ENCODE measurements at regions not wholly inside any gene's neighbourhood (a gene's known extent, or its start where the extent isn't known, plus 50 kb on each side); places are given as distances from the start of the nearest gene placed in this dataset.
A peak's percentile ranks its signal among the peaks of the same experiment; 100 is the strongest.
"Not testable (repeated sequence)": the region's sequence is repeated elsewhere in the genome, so short reads cannot be mapped to it uniquely, and the experiment has no call there.

DNA sequence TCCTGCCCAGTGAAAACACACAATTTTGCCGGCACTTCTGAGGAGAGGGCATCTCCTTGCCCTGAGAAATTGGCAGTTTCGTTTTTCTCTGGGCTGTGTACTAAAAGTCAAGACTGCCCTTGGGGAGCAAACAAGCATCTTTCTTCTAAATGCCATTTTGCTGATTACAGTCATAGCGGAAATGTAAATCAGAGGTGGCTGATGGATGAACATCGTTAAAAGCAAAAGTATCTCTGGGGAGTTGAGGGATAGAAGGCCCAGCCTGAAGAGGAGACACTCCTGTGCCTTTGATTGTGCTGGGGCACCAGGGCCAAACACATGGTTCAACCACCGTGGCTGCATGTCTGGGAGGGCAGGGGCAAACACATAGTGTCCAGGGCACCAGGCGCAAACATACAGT, 49.8 kb downstream of the ABCC12 start:
- DNase-seq = no peak

DNA sequence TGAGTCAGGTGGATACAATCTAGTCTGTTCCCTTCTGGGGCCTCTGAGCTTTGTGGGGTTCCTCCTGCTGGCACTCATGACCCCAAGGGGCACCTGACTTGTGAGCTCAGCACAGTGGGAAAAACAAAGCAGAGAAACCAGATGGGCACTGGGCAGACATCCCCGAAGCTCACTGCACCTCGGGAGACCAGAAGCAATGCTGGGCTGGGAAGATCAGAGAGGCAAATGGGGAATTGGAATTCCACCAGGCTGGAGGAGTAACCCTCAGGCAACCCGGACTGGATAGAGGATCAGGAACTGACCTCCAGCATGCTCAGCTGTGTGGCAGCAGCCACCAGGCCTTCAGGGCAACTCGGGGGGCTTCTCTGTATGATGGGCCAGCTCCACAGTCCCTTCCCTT, 50.3 kb downstream of the ABCC12 start:
- DNase-seq = no peak

DNA sequence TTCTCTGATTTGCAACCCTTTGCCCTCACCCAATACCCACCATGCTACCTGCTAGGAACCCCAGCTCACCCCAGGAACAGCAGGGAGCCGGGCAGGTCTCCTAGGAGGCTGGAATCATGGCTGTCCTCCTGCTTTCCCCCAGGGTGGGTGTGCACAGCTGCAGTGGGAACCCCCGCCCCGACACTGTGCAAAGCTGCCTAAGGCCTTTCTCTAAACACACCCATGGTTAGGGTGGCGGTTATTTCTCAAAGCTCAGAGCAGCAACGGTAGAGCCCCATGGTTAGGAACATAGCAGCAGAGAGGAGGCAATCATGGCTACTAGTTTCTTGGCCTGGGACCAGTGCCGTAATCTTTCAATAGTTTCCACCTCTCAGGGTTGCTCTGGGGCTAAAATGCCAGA, 52.2 kb downstream of the ABCC12 start:
- no peak for DNase-seq

DNA sequence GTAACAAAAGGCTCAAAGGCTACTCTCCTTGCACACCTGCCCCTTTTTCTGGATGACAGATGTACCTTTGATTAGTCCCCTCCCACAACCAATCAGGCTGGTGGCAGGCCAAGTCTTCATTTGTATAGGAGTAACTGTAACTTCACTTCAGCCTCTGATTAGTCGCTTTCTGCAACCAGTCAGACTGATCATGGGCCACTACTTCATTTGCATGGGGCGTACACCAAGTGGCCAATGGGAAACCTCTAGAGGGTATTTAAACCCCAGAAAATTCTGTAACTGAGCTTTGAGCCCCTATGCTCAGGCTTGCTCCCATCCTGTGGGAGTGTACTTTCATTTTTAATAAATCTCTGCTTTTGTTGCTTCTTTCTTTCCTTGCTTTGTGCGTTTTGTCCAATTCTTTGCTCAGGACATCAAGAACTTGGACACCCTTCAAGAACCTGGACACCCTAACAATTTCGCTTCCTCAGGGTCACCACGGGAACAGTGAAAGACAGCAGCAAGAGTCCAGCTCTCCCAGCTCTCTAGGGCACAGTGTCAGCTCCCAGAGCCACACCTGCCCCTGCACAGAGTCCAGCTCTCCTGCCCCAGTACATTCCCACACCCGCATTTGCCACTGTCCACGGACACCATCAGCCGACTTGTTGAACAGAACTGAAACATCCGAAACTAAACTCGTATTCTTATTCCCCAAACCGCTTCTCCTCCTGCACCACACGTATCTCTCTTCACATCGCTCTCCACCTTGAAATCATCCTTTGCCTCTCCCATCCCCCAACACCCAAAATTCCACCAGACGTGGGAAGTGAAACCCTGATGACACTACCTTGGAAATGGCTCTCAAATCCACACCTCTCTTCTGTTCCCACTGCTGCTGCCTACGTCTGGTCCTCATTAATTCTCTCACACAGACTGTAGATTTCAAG, 53.4 kb downstream of the ABCC12 start:
- no peak for DNase-seq

DNA sequence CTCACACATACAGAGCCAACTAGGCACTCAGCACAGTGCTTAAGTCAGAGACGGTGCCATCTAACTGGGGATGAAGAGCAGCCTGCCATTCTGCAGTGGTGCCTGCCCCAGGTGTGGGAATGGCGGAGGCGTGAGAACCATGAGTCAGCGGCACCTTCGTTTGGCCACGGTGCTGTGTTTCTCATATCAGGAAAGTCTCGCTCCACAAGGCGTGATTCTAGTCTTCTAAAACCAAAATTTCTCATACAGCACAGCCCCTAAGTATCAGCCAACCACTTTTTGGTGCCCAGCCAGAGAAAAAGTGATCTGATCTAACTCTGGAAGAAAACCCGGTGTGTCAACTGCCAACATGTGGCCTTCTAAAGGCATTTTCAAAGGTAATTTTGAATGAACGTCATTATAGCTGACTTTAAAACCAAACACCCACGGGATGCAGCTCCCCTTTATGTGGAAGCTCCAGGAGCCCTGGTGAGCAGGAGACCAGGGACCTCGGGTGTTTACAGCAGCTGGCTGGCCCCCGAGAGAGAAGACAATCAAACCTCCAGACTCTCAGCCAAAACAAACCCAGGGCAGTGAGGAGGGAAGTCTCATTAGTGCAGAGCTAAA, 54.6 kb downstream of the ABCC12 start:
- peak; percentile 70 for DNase-seq

DNA sequence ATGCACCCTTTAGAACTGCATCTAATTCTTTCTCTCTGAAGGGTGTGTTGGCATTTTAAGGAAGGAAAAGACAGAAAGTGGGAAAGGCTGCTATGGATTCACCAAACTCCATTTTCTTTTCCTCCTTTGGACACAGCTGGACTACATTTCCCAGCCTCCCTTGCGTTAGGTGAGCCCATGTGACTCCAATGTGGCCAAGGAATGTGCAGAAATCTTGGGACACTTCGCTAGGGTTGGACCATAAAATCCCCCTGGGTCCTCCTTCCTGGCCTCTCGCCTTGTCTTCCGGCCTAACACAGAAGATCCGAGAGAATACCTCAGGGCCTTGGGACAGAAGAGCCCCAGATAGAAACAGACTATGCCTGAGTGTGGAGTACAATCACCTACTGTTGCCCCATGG, 56.3 kb downstream of the ABCC12 start:
- no peak for DNase-seq

DNA sequence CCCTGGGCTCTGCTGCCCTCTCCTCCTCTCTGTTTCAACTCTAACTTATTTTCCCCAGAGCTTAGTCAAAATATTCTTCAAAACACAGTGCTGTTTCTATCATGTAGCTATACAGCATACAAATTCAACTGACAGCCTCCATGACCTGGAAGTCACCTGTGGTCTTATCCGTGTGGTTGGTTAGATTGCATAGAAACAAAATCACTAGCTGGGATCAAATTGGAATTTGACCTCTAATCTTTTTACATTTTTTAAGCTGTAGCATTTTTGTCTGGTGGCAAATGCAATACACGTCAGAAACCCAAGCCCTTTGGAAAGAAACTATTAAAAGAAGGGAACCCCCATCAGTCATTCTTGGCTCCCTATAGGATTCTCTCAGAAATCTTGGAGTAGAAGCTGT, 57.3 kb downstream of the ABCC12 start:
- DNase-seq = no peak

DNA sequence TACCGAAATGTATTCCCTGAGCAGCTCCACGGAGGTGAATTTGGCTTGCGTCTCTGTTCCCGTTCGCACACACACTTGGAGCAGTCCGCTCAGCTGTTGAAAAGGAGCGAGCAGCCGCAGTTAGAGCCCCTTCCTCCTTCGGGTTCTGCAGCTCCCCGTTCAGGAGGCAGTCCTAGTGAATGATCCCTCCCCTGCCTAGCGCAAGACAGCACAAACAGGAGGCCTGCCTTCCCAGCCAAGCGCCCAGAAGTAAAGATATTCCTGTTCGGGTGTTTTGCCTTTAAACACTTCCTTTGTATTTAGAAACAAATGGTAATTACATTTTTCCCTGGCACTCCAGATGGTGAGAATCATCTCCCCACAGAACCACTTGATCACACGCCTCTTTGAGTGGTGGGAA, 64.7 kb downstream of the ABCC12 start:
- DNase-seq = no peak

DNA sequence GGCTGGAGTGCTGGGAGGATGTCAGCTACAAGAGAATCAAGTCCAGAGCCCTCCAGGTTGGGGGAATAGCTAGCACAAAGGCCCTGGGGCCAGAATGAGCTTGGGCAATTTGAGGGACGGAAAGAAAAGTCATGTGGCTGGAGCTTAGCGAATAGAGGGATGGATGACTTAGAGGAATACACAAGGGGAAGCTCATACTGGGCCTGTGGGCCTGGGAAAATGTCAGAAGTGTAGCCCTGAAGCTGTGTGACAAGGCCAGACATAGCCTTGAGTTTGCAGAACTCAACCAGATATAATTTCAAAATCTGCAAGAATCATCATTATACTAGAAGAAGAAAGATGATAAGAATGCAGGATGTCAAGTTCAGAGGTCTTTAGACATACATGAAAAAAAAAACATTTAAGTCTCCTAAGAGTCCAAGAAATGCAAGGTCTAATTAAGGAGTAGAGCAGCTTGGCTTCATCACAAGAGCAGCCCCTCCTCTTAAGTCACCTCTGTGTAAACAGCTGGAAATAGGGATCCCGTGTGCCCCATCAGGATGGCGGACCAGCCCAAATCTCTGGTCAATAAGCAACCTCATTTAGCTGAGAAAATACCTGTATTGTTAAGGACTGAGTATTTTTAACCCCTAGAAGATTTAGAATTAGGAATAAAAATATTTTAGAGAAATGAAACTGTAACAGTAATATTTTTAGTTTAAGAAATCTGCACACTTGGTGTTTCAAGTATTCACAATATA, 66.6 kb downstream of the ABCC12 start:
- DNase-seq = no peak

DNA sequence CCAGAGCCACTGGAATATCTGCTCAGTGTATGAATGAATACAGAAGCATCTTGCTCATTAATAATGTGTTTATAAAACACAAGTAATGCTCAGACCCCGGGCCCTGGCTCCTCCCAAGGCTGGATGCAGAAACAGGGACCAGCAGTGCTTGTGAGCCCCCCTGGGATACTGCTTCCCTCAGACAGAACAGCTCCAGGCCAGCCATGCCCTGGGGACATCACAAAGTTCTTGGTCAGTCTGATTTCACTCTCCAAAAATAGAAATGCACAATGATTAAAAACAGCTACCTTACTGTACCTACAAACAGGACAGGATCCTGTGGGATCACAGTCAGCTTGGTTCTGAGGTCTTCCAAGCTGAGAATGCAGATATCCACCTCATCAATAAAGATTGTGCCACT, 68.2 kb downstream of the ABCC12 start:
- no peak for DNase-seq

DNA sequence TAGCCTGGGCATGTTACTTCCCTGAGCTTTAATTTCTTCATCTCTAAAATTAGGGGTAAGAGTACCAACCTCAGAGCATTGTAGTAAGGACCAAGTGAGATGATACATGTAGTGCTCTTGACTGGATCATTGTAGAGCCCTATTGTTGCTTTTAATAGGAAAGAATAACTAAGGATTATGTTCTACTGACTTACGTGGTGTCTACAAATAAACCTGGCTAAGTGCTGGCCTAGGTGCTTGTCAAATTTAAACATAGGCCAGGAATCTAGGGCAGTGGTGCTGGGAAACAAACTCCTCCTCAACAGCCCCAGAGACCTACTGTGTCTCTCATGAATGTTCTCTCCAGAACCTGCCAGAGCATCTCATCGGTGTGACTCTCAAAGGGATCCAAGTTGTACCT, 69.4 kb downstream of the ABCC12 start:
- DNase-seq = no peak

DNA sequence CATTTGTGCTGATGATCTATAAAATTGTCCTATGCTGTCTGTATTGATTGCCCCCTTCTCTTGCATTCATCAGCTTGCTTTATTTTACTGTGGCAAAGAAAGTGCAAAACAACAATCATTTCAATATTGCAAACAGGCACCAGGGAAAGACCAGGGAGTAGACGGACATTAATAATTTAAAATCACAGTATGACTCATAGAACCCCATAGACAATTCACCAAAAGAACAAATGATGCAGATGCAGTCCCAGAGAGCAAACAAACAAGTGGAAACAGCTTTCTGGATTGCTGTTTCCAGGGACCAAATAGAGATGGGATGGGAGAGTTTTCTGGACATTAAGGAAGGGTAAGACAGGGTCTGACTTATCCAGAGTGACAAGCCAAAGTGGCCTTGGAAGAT, 70.1 kb downstream of the ABCC12 start:
- no peak for DNase-seq

DNA sequence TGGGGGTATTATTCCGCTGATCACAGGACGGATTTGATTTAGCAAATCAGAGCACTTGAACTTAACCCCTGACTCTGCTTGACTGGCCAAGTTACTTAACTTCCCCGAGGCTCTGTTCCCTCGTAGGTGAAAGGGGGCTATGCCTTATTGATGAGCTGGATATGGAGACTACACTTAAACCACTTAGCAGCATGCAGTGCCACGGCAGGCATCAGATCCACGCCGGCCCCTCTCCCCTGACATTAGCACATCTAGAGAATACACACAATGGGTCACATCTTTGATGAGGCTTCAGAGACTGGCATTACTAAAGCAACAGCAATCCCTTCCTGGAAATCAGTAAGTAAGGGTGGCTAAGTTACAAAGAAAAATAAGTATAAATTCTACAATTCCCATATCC, 71.0 kb downstream of the ABCC12 start:
- no peak for DNase-seq

DNA sequence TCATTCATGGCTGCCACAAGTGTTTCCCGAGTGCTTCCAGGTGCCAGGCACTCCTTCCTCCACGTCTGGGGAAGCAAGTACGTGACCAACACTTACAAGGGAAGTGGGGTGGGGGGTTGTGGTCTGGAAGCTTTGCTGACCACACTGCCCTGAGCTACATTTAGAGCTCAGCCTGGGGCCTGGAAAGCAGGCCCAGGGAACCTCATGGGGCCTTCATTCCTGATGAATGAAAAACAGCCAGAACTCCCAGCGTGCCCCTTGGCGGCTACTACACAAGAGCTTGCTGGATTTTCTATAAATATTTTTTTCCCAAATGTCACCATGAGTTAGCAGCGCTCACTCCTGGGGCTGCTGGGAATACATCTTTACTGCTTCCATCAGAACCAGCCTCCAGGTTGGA, 73.3 kb downstream of the ABCC12 start:
- no peak for DNase-seq

DNA sequence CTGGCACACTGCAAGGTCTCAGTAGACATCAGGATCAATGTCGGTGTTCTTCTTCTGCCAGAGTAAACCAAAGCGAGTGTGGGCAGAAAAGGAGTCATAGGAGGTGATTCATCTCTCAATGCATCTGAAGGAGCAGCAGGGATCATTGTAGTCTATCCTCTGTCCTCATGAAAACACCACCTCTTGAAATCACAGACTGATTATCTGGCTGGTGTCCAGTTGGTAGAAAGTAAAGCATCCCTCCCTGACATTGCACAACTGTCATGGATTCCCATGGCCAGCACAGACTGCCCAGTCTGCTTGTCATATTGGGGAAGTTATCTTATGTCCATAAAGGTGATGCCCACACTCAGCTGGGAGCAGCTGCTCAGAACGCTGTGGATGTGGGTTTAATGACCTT, 74.1 kb downstream of the ABCC12 start:
- DNase-seq = no peak

DNA sequence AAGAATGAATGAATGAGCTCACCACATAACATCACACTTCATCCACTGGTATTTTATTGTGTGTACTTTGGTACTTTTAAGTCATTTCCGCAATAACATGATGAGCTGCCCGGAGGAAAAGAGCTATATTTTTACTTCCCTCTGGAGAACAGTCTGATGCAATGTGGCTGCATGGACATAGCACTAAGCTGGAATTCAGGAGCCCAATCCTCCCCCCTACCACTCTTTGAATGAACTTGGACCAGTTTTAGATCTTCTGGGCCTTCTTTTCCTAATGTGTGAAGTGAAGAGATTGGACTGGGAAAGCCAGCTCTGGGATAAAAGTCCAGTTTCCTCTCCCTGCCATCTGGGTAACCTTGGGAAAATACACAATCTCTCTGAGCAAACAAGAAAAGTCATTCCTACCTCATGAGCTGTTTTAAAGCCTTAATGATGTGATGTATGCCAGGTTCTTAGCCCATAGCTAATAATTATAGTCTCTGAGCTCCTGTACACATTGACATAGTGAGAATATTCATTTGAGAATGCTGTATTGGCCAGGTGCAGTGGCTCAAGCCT, 79.3 kb downstream of the ABCC12 start:
- DNase-seq = no peak

DNA sequence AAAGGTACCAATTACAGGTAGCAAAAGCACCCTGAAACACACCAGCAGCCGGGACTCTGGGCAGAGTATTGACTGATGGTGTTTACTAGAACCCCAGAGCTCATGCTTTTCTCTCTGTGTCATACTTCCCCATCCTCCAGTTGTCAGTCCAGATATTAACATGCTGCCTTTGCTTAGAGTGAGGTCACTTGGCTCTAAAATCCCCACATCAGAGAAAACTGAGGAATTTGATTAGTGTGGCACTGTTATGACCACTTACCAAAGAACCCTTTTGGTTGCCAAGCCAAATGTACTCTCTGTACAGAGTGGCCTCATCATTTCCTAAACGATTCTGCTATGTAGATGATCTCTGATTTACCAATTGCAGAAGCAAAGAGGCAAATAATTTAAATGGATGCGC, 80.4 kb downstream of the ABCC12 start:
- no peak for DNase-seq

DNA sequence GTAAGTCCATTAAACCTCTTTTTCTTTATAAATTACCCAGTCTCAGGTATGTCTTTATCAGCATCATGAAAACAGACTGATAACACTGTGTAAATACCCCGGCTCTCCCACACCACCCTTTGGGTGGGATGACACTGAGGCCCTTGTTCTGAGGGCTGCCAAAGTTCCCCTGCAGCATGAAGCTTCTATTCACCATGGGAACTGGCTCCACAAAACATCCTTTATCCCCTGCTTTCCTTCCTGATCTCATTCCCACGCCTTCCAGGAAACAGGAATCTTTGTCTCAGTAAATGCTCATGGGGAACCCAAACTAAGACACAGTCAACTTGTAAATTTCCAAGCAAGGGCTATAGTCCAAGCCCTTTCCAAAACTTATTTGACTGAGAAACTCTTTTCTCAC, 88.4 kb downstream of the ABCC12 start:
- DNase-seq = no peak

DNA sequence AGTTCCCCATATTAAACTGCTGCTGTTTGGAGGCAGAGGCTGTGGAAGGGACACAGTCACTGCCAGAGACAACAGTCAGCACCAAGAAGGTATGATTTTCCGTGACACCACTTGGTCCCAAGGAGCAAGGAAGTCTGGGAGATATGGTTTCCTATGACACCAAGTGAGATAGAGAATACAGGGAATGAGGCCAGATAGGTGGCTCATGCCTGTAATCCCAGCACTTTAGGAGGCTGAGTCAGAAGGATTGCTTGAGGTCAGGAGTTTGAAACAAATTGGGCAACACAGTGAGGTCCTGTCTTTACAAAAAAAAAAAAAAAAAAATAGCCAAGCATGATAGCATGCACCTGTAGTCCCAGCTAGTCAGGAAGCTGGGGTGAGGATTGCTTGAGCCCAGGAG, 90.8 kb downstream of the ABCC12 start:
- no peak for DNase-seq

DNA sequence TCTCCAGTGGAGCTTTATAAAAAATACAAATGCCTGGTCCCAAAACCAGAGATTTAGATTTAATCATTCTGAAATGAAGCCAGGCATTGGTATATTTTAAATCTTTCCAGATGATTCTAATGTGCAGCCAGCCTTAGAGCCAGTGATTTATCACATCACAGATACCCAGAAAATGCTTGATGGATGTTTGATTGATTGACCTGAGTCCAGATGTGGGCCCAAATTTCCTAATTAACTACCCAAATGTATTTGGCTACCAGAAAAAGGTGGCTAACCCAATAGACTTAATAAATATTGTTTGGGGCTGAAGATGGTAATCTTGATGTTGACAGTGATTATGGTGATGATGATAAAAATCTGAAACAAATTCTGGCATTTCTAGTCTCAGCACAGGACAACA, 93.1 kb downstream of the ABCC12 start:
- DNase-seq = no peak

DNA sequence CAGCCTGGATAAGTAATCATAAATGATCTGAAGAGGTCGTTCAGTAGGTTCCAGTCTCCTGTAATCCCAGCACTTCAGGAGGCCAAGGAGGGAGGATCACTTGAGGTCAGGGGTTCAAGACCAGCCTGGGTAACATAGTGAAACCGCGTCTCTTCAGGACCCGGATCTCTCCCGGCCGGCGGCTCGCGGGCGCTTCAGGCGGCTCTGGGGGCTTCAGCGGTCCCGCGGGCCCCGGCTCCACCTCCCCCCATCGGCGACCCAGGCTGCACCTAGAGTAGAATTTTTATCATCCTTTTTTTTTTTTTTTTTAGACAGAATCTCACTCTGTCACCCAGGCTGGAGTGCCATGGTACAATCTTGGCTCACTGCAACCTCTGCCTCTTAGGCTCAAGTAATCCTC, 95.9 kb downstream of the ABCC12 start:
- no peak for DNase-seq

DNA sequence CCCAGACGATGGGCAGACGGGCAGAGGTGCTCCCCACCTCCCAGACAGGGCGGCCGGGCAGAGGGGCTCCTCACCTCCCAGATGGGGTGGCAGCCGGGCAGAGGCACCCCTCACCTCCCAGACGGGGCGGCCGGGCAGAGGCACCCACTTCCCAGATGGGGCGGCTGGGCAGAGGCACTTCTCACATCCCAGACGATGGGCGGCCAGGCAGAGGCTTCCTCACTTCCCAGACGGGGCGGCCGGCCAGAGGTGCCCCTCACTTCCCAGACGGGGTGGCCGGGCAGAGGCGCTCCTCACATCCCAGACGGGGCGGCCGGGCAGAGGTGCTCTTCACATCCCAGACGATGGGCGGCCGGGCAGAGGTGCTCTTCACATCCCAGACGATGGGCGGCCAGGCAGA, 96.6 kb downstream of the ABCC12 start:
- DNase-seq = not testable (repeated sequence)

DNA sequence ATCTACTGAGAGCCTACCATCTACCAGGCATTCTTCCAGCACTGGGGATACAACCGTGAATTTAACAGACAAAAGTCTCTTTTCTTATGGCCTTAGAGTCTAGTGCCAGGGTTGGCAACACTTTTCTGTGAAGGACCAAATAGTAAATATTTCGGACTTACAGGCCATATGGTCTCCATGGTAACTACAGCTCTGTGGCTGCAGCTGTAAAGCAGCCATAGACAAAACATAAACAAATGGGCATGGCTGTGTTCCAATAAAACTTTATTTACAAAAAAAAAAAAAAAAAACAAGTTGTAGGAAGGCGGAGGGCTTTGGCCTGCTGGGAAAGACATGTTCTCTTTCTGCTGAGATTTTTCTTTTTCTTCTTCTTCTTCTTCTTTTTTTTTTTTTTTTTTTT, 98.7 kb downstream of the ABCC12 start:
- DNase-seq = no peak

Data from activated CD4-positive, alpha-beta T cell treated with anti-CD3 and anti-CD28 coated beads, Interleukin-10, Interleukin-2, amounts not matched to agents 100 ng/mL and 50 ng/mL, durations not matched to agents 16 hours and 8 hours (primary cell).